ENCODE measurements at regions not wholly inside any gene's neighbourhood (a gene's known extent, or its start where the extent isn't known, plus 50 kb on each side); places are given as distances from the start of the nearest gene placed in this dataset.

GRCh38 chr13:76795701-76796695 lies 90.2 kb downstream of the KCTD12 start:
- no peak for DNase-seq

GRCh38 chr13:76792731-76793347 lies 93.4 kb downstream of the KCTD12 start:
- DNase-seq, result no peak

- DNase-seq, result no peak
Observed at GRCh38 chr13:76790980-76791819, 95.0 kb downstream of the KCTD12 start.

GRCh38 chr13:76790526-76790925 lies 95.7 kb downstream of the KCTD12 start:
- DNase-seq, result no peak

GRCh38 chr13:76783798-76784197 lies 102.4 kb downstream of the KCTD12 start:
- DNase-seq, result no peak

- no peak for DNase-seq
Observed at GRCh38 chr13:76778853-76779252, 107.4 kb downstream of the KCTD12 start.

- no peak for DNase-seq
Observed at GRCh38 chr13:76777096-76777495, 109.1 kb downstream of the KCTD12 start.

- DNase-seq, result no peak
Observed at GRCh38 chr13:76775088-76775740, 111.0 kb downstream of the KCTD12 start.

- no peak for DNase-seq
Observed at GRCh38 chr13:76773448-76774094, 112.6 kb downstream of the KCTD12 start.

GRCh38 chr13:76772241-76772640 lies 114.0 kb downstream of the KCTD12 start:
- DNase-seq, result no peak

GRCh38 chr13:76769271-76769791 lies 116.9 kb downstream of the KCTD12 start:
- no peak for DNase-seq

- DNase-seq, result no peak
Observed at GRCh38 chr13:76768384-76768783, 117.8 kb downstream of the KCTD12 start.

- no peak for DNase-seq
Observed at GRCh38 chr13:76764916-76765315, 121.3 kb downstream of the KCTD12 start.

GRCh38 chr13:76764429-76764828 lies 121.8 kb downstream of the KCTD12 start:
- no peak for DNase-seq

- DNase-seq, result no peak
Observed at GRCh38 chr13:76762721-76763120, 123.5 kb downstream of the KCTD12 start.

- DNase-seq, result no peak
Observed at GRCh38 chr13:76759877-76760276, 126.3 kb downstream of the KCTD12 start.

GRCh38 chr13:76758738-76759137 lies 127.5 kb downstream of the KCTD12 start:
- no peak for DNase-seq

- DNase-seq, result no peak
Observed at GRCh38 chr13:76758257-76758656, 127.9 kb downstream of the KCTD12 start.

- no peak for DNase-seq
Observed at GRCh38 chr13:76756451-76756850, 129.8 kb downstream of the KCTD12 start.

GRCh38 chr13:76754414-76754813 lies 131.8 kb downstream of the KCTD12 start:
- no peak for DNase-seq

- no peak for DNase-seq
Observed at GRCh38 chr13:76751278-76751677, 134.9 kb downstream of the KCTD12 start.

- DNase-seq, result no peak
Observed at GRCh38 chr13:76750126-76750525, 136.1 kb downstream of the KCTD12 start.
